ENCODE measurements at regions not wholly inside any gene's neighbourhood (a gene's known extent, or its start where the extent isn't known, plus 50 kb on each side); places are given as distances from the start of the nearest gene placed in this dataset.

GRCh38 chr12:71045781-71046180, 112.0 kb downstream of the TSPAN8 start:
- TF ChIP-seq CTCF (conservative IDR thresholded peaks at IDR 0.05 in 1 of 2, IDR thresholded peaks at IDR 0.05 in 1 of 2; ENCODE audit: extremely low read depth in 1 of 2, insufficient read depth in 1 of 2, low read depth in 1 of 2, low read length in 2 of 2), result no peak
- TF ChIP-seq EZH2 (IDR thresholded peaks at IDR 0.05; ENCODE audit: borderline replicate concordance, low read length), result no peak
